ENCODE measurements at regions not wholly inside any gene's neighbourhood (a gene's known extent, or its start where the extent isn't known, plus 50 kb on each side); places are given as distances from the start of the nearest gene placed in this dataset.
"Not testable (repeated sequence)": the region's sequence is repeated elsewhere in the genome, so short reads cannot be mapped to it uniquely, and the experiment has no call there.

DNA sequence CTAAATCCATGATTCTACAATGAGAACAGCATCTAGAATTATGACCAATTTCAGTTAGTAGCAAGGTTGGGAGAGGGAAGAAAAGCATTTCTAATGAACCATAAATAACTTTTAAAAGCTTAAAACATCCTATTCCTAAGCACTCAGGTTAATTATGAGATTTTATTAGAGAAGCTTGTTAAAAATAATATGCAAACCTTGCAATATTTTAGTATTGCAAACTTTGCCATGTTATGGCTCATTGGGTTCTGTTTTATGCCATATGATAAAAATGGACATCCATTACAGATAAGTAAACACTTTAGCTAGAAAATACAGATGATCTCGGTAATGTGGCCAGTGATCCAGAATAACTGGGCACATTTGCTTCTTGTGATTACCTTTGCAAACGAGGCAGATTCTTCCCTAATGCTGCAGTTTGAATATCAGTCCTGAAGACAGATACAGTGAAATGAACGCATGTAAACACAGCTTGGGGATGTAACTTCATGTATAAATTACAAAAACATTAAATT is 447.0 kb downstream of the PLK2 start:
- H3K36me3 Mint-ChIP-seq, result no peaks in the 10 kb centered on the region
- H3K4me3 Mint-ChIP-seq, result no peak overlapping the region
- H3K9me3 Mint-ChIP-seq (ENCODE audit: low read depth), result no peaks in the 10 kb centered on the region
- peaks cover 6% of the 10 kb centered on the region for H3K27me3 Mint-ChIP-seq
- no peaks in the 10 kb centered on the region for H3K4me1 Mint-ChIP-seq (ENCODE audit: low read depth)
- H3K27ac Mint-ChIP-seq, result no peak overlapping the region

DNA sequence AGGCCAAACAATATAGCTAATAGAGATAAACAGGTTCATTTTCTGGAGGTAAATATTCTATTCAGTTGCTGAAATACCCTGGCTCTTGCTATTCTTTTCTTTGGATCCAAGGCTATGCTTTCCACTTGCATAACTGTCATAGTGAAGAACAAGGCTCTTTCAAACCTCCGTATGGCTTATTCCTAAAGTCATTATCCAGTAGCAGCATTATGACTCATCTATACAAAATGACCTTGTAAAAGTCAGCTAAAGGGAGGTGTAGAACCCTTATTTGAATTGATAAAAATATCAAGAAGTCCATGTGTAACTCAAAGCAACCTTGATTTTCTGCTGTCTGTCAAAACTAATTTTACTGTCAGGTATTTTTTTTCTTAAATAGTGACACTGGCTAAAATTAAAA is 447.8 kb downstream of the PLK2 start:
- Mint-ChIP-seq H3K4me1 (ENCODE audit: low read depth) (no peaks in the 10 kb centered on the region), H3K27ac (no peak overlapping the region), H3K4me3 (no peak overlapping the region), H3K27me3 (peaks cover 6% of the 10 kb centered on the region), H3K9me3 (ENCODE audit: low read depth) (no peaks in the 10 kb centered on the region), H3K36me3 (no peaks in the 10 kb centered on the region)

DNA sequence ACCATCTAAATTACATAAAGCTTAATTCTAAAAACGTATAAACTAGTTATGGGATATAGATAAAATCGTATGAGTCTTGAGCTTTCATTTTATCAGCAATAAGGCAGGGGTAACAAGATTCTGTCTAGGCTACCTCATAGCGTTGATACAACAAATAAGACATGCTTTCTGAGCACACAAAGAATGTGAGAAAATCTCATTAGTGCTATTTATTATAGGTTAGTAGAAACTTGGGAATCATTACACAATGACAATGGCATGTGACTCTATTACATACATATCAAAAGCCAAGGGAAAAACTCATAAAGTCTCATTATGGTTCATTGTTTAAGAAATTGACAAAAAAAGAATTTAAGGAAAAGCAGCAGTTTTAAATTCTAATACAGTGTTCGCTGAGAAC is 448.6 kb downstream of the PLK2 start:
- H3K27me3 Mint-ChIP-seq, result peaks cover 6% of the 10 kb centered on the region
- H3K27ac Mint-ChIP-seq, result no peak overlapping the region
- no peak overlapping the region for H3K4me3 Mint-ChIP-seq

DNA sequence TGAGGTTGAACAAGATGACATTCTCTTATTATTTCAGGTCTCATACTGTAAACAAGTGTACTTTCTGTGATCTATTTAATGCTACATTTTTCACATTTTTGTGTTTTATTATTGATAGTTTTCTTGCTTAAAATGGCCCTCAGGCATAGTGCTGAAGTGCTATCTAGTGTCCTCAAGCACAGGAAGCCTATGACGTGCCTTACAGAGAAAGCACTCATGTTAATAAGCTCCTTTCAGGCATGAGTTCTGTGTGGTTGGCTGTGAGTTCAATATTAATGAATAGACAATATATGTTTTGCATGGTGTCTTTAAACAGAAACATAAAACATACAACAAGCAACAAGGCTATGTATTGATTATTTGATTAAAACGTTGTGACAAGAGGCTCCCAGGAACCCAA is 450.1 kb downstream of the PLK2 start:
- H3K27me3 Mint-ChIP-seq, result peaks cover 5% of the 10 kb centered on the region
- H3K4me3 Mint-ChIP-seq, result no peak overlapping the region
- H3K9me3 Mint-ChIP-seq (ENCODE audit: low read depth), result no peaks in the 10 kb centered on the region
- H3K4me1 Mint-ChIP-seq (ENCODE audit: low read depth), result no peaks in the 10 kb centered on the region
- H3K27ac Mint-ChIP-seq, result no peak overlapping the region
- H3K36me3 Mint-ChIP-seq, result no peaks in the 10 kb centered on the region

More for the DNA sequence above, 448.6 kb downstream of the PLK2 start:
- H3K9me3 Mint-ChIP-seq (ENCODE audit: low read depth), result no peaks in the 10 kb centered on the region
- no peaks in the 10 kb centered on the region for H3K4me1 Mint-ChIP-seq (ENCODE audit: low read depth)
- H3K36me3 Mint-ChIP-seq, result no peaks in the 10 kb centered on the region

DNA sequence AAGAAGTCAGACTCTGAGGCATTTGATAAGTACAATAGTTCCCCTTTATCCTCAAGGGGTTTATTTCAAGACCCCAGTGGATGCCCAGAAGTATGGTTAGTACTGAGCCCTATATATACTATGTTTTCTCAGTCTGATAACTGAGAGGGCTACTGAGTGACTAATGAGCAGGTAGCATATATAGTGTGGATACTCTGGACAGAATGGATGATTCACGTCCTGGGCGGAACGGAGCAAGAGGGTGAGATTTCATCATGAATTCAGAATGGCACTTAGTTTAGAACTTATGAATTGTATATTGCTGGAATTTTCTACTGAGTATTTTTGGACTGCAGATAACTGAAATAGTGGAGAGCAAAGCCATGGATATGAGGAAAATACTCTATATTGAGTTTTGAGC is 457.6 kb downstream of the PLK2 start:
- Mint-ChIP-seq H3K4me1 (ENCODE audit: low read depth) (no peaks in the 10 kb centered on the region), H3K36me3 (no peaks in the 10 kb centered on the region), H3K27ac (no peak overlapping the region), H3K4me3 (no peak overlapping the region), H3K9me3 (ENCODE audit: low read depth) (no peaks in the 10 kb centered on the region), H3K27me3 (no peaks in the 10 kb centered on the region)

DNA sequence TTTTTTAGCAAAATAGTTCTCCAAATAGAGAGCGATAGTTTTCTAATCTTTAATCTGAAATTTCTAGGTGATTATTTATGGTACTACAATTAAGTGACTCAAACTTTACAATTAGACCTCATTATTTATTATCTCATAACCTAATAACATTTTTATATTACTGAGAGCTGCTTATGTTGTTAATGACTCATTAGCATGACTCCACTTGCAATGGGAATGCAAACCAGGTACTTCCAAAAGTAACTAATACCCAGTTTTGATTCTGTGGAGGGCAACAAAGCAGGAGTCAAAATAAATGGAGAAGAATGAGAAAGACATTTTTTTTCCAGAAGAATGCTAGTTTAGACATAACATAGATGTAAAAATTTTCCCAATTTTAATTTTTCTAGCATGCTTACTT is 466.0 kb downstream of the PLK2 start:
- Mint-ChIP-seq H3K27ac (no peak overlapping the region), H3K4me3 (no peak overlapping the region), H3K27me3 (peaks cover 2% of the 10 kb centered on the region), H3K9me3 (ENCODE audit: low read depth) (no peaks in the 10 kb centered on the region), H3K36me3 (no peaks in the 10 kb centered on the region), H3K4me1 (ENCODE audit: low read depth) (no peaks in the 10 kb centered on the region)

DNA sequence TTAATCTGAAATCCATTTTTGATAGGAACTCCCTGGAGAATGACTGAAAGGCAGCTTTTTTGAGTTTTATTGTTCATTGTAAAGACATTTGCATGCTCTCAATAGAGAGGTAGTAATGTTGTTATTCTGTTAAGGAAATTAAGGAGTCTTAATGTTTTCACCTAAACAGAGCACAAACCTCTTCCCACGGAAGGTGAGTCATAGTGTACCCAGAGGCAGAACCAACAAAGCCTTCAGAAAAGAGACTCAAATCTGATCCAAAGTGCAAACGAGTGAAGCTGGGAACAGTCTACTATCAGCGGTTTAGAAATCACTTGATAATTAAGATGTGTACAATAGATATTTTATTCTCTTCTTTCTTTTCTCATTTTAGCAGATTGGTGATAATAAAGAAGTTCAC is 470.5 kb downstream of the PLK2 start:
- H3K27me3 Mint-ChIP-seq, result peaks cover 1% of the 10 kb centered on the region
- no peaks in the 10 kb centered on the region for H3K9me3 Mint-ChIP-seq (ENCODE audit: low read depth)
- H3K4me1 Mint-ChIP-seq (ENCODE audit: low read depth), result no peaks in the 10 kb centered on the region
- no peak overlapping the region for H3K4me3 Mint-ChIP-seq
- H3K36me3 Mint-ChIP-seq, result no peaks in the 10 kb centered on the region
- H3K27ac Mint-ChIP-seq, result no peak overlapping the region

DNA sequence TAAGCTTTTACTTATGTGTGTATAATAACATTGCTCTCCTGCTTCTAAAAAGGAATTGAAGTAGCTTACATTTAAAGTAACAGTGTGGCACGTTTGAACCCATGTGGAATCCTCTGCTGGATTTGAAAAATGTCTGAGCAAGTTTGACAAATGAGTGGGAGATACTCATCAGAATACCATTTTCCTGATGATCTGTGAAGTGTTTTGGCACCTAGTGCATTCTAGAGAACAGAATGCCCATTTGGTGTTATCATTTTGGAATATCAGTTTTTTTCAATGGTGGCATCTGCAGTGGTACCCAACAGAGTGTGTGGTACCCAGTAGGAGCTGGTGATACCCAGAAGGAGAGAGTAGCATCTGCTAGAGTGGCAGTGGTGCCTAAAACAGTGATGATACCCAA is 471.1 kb downstream of the PLK2 start:
- no peaks in the 10 kb centered on the region for H3K4me1 Mint-ChIP-seq (ENCODE audit: low read depth)
- peaks cover 1% of the 10 kb centered on the region for H3K27me3 Mint-ChIP-seq
- no peak overlapping the region for H3K4me3 Mint-ChIP-seq
- no peak overlapping the region for H3K27ac Mint-ChIP-seq
- H3K36me3 Mint-ChIP-seq, result no peaks in the 10 kb centered on the region
- H3K9me3 Mint-ChIP-seq (ENCODE audit: low read depth), result no peaks in the 10 kb centered on the region

DNA sequence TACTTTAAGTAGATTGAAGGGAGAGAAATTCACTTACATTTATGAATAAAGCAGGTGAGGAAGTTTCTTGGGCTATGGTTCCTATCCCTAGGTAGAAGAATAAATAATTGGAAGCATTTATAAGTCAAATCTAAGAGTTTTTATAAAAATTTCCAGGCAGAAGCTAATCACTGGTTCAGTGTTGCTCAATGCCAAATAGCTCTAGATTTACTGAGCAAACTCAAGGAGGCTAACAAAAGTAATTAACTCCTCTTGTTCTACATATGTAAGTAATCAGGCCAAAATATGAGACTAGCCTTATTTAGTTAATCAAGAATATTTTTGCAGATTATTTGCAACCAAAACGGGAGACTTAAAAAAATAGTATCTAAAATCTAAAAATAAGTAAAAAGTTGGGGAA is 472.3 kb downstream of the PLK2 start:
- Mint-ChIP-seq H3K4me3 (no peak overlapping the region), H3K9me3 (ENCODE audit: low read depth) (no peaks in the 10 kb centered on the region), H3K27ac (no peak overlapping the region), H3K36me3 (no peaks in the 10 kb centered on the region), H3K4me1 (ENCODE audit: low read depth) (no peaks in the 10 kb centered on the region), H3K27me3 (peaks cover 1% of the 10 kb centered on the region)

DNA sequence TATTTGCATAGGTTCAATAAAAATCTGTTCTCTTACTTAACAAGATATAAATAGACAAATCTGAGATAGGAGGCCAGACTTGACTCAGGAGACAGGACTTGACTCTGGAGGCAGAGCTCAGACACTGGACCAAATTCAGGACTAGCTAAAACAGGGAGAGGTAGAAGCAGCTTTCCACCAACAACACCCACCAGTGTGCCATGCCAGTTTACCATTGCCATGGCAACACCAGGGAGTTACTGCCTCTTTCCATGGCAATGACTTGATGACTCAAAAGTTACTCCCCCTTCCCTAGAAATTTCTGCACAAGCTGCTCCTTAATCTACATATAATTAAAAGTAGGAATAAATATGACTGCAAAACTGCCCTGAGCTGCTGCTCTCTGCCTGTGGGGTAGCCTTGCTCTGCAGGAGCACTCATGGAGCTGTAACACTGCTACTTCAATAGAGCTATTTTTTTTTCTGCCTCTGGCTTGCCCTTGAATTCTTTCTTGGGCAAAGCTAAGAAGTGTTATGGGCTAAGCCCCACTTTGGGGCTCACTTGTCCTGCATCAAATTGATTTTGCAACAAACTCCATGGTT is 473.0 kb downstream of the PLK2 start:
- Mint-ChIP-seq H3K36me3 (no peaks in the 10 kb centered on the region), H3K27ac (no peak overlapping the region), H3K4me1 (ENCODE audit: low read depth) (no peaks in the 10 kb centered on the region), H3K4me3 (no peak overlapping the region), H3K9me3 (ENCODE audit: low read depth) (no peaks in the 10 kb centered on the region), H3K27me3 (peaks cover 1% of the 10 kb centered on the region)

DNA sequence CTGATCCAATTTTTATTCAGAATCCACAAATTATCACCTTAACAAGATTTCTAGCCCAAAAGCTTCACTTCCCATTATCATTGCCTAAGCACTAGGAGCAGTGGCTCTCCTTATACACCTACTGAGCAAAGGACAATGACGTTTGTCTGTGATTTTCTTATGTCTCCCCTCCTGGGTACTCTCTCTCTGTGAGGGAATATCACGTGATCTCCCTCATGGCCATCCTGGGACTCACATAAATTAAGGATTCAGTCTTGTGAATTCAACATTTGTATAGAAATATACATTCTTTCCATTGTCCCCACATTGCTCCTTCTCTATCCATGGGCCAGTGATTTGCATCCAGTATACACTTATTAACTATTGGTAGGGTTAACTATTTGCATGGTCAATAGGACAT is 476.5 kb downstream of the PLK2 start:
- Mint-ChIP-seq H3K4me1 (ENCODE audit: low read depth) (no peaks in the 10 kb centered on the region), H3K4me3 (no peak overlapping the region), H3K27ac (no peak overlapping the region), H3K36me3 (no peaks in the 10 kb centered on the region), H3K27me3 (no peaks in the 10 kb centered on the region), H3K9me3 (ENCODE audit: low read depth) (no peaks in the 10 kb centered on the region)

DNA sequence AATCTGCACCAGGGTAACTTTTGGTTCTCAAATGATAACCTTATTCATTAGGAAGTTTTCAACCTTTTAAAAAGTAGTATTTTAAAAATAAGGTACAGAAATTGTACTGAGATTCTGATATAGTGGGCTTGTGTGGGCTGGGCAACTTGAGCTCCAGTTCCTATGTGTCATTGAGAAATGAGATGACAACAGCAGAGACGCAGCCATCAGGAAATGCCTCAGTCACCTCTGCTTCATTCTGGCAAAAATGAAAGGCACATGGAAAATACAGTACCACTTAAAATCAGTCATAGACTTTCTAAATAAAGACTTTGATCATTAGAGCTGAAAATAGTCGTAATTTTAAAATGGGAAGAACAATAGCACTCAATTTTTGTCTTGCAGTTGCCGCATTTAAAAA is 480.2 kb downstream of the PLK2 start:
- no peaks in the 10 kb centered on the region for H3K4me1 Mint-ChIP-seq (ENCODE audit: low read depth)
- no peak overlapping the region for H3K4me3 Mint-ChIP-seq
- no peaks in the 10 kb centered on the region for H3K27me3 Mint-ChIP-seq
- H3K36me3 Mint-ChIP-seq, result no peaks in the 10 kb centered on the region
- no peak overlapping the region for H3K27ac Mint-ChIP-seq
- no peaks in the 10 kb centered on the region for H3K9me3 Mint-ChIP-seq (ENCODE audit: low read depth)

DNA sequence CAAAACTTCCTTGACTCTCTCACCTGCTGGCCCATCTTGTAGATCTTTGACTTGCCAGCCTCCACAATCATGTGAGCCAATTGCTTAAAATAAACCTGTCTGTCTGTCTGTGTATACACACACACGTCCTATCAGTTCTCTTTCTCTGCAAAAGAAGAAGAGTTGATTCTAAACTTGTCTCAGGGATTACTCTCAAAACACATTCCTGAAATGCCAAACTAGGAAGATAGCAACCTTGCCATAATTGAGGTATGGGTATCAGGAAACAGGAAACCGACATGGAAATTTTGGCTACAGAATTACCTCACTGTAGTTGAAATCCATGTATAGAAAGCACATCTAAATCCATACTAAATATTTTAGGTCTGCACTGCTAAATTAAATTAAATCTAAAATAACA is 483.4 kb downstream of the PLK2 start:
- Mint-ChIP-seq H3K27me3 (no peaks in the 10 kb centered on the region), H3K36me3 (no peaks in the 10 kb centered on the region), H3K4me1 (ENCODE audit: low read depth) (no peaks in the 10 kb centered on the region), H3K27ac (no peak overlapping the region), H3K9me3 (ENCODE audit: low read depth) (no peaks in the 10 kb centered on the region), H3K4me3 (no peak overlapping the region)

DNA sequence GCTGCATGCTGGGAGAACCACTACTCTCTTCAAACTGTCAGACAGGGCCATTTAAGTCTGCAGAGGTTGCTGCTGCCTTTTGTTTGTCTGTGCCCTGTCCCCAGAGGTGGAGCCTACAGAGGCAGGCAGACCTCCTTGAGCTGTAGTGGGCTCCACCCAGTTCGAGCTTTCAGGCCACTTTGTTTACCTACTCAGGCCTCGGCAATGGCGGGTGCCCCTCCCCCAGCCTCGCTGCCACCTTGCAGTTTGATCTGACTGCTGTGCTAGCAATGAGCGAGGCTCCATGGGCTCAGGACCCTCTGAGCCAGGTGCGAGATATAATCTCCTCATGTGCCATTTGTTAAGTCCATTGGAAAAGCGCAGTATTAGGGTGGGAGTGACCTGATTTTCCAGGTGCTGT is 487.8 kb downstream of the PLK2 start:
- H3K4me1 Mint-ChIP-seq (ENCODE audit: low read depth); H3K36me3 Mint-ChIP-seq: not testable (repeated sequence)

DNA sequence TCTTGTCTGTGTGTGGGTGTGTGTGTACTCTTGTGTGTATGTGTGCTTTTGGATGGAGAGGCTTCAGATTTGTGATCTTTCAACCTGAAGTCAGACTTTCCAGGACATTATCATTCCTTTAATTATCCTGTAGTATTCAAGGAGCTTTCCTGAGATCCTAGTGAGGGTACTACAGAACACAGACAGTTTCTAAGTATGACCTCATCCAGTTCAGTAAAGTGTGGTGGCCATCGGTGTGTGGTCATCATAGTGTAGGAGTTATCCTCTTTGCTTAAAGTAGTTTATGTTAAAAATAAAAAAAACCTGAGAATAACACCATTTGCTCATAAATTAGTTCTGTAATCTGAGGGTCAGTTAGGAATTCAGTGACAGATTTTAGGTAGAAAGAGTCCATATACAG is 478.0 kb upstream of the ACTBL2 start:
- Mint-ChIP-seq H3K27me3 (peaks cover 6% of the 10 kb centered on the region), H3K27ac (no peak overlapping the region), H3K4me1 (ENCODE audit: low read depth) (no peaks in the 10 kb centered on the region), H3K36me3 (no peaks in the 10 kb centered on the region), H3K9me3 (ENCODE audit: low read depth) (peaks cover 12% of the 10 kb centered on the region), H3K4me3 (no peak overlapping the region)

More for the DNA sequence above, 487.8 kb downstream of the PLK2 start:
- not testable (repeated sequence) for H3K9me3 Mint-ChIP-seq (ENCODE audit: low read depth); H3K27me3 Mint-ChIP-seq; H3K4me3 Mint-ChIP-seq; H3K27ac Mint-ChIP-seq

DNA sequence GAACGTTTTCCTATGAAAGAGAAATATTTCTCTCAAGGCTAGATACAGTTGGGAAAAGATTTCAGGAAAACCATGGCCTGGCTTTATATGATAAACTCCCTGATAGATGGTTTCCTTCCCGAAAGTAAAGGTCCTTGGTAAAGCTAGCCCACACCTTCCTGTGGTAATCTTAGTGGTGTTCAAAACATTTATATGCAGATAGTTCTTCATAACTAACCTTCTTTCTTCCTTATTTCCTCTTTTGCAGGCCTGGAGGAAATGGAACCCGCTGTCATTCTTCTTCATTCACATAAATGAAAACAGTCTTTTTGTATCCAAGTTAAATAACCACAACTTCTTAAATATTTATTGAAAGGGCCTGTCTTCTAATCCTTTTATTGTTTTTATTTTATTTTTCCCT is 474.0 kb upstream of the ACTBL2 start:
- Mint-ChIP-seq H3K27me3 (peaks cover 6% of the 10 kb centered on the region), H3K4me3 (no peak overlapping the region), H3K27ac (no peak overlapping the region), H3K36me3 (no peaks in the 10 kb centered on the region), H3K4me1 (ENCODE audit: low read depth) (no peaks in the 10 kb centered on the region), H3K9me3 (ENCODE audit: low read depth) (peaks cover 5% of the 10 kb centered on the region)
